GM12878 (cell line): ENCODE measurements at regions not wholly inside any gene's neighbourhood (a gene's known extent, or its start where the extent isn't known, plus 50 kb on each side); places are given as distances from the start of the nearest gene placed in this dataset.

Experiments
- ATAC-seq: fragments of 200-7000 bp; cut with Tn5 transposase; 3 replicates; pipeline ENCODE4 v1.9.1; 2020; ENCODE audit warnings: mild to moderate bottlenecking, moderate library complexity
- BruUV-seq: library from RNA; stranded (reverse); fragments of 400-500 nt; replicated peaks from 2 replicates; lab custom pipeline; 2021; lab: Mats Ljungman, UMichigan
- CTCF ChIA-PET: fragments of 300-600 bp; sonication (Branson Sonifier 250); formaldehyde crosslinking; extraction: SDS; loops from one replicate; lab custom pipeline; 2021; ENCODE audit warnings: inconsistent platforms; lab: Yijun Ruan, JAX
- POLR2A ChIA-PET: fragments of 350-600 bp; formaldehyde crosslinking; extraction: SDS; loops from one replicate; lab custom pipeline; 2021; ENCODE audit warnings: inconsistent platforms; lab: Charles Lee
- RAD21 ChIA-PET: fragments of 300-600 bp; sonication (Branson Sonifier 250); formaldehyde crosslinking; loops from one replicate; lab custom pipeline; 2023; ENCODE audit warnings: antibody characterized with exemption; ENCODE audit not compliant: unreplicated experiment; lab: Charles Lee
- SMC1A ChIA-PET: fragments of 300-600 bp; sonication (Branson Sonifier 250); formaldehyde crosslinking; loops from one replicate; lab custom pipeline; 2023; ENCODE audit not compliant: unreplicated experiment, uncharacterized antibody; lab: Charles Lee
- DNase-seq: peaks from one replicate; pipeline ENCODE4 v3.0.0-alpha.2; 2011; ENCODE audit warnings: low read depth, low spot score
- FAIRE-seq: peaks from 3 replicates; lab custom pipeline; 2011; peaks lifted over from hg19 to GRCh38; lab: Jason Lieb, UNC
- H2AFZ ChIP-seq: 2 replicates; pipeline ENCODE4 v1.6.0; 2011; ENCODE audit warnings: low read depth, low read length, control low read depth; ENCODE audit not compliant: control insufficient read depth
- H3K27ac ChIP-seq: 2 replicates; pipeline ENCODE4 v1.5.1; 2011; ENCODE audit warnings: control low read depth; ENCODE audit not compliant: control insufficient read depth, insufficient read depth
- H3K27me3 ChIP-seq, 2 experiments: replicated peaks in 1 of 2; 2 replicates each; pipeline versions ENCODE4 v1.6.0 to v1.6.1; 2011; ENCODE audit warnings: low read length in 1 of 2; ENCODE audit not compliant: control insufficient read depth in 2 of 2, insufficient read depth in 2 of 2
- H3K36me3 ChIP-seq, 2 experiments: 2 replicates each; pipeline ENCODE4 v1.5.1; 2011; ENCODE audit warnings: low read length in 1 of 2; ENCODE audit not compliant: control insufficient read depth in 2 of 2, insufficient read depth in 2 of 2
- H3K4me1 ChIP-seq: 2 replicates; pipeline ENCODE4 v1.6.1; 2011; ENCODE audit warnings: mild to moderate bottlenecking, low read length, moderate library complexity, mixed read lengths; ENCODE audit not compliant: control insufficient read depth, insufficient read depth
- H3K4me2 ChIP-seq: 2 replicates; pipeline ENCODE4 v1.6.0; 2011; ENCODE audit warnings: control low read depth; ENCODE audit not compliant: control insufficient read depth, insufficient read depth
- H3K4me3 ChIP-seq: fragments of 200-600 bp; sonication (generic); 2 replicates; pipeline ENCODE4 v1.5.1; 2016
- H3K79me2 ChIP-seq: 2 replicates; pipeline ENCODE4 v1.6.0; 2011; ENCODE audit warnings: low read length; ENCODE audit not compliant: control insufficient read depth, insufficient read depth
- H3K9ac ChIP-seq: 2 replicates; pipeline ENCODE4 v1.8.0; 2011; ENCODE audit warnings: low read length, control low read depth, mixed read lengths; ENCODE audit not compliant: control insufficient read depth, insufficient read depth
- H3K9me3 ChIP-seq: replicated peaks from 3 replicates; pipeline ENCODE4 v1.5.1; 2011; ENCODE audit warnings: mild to moderate bottlenecking, low read length; ENCODE audit not compliant: control insufficient read depth, insufficient read depth
- H4K20me1 ChIP-seq: 2 replicates; pipeline ENCODE4 v1.6.0; 2011; ENCODE audit not compliant: control insufficient read depth, insufficient read depth
- CBX3 ChIP-seq: fragments of 200-600 bp; sonication (generic); IDR thresholded peaks from 2 replicates; pipeline ENCODE4 v1.6.1; 2016; ENCODE audit warnings: low read depth, borderline replicate concordance
- CEBPB ChIP-seq, 2 experiments: fragments of 150-350 bp in 1 of 2; IDR thresholded peaks; 2 replicates each; pipeline ENCODE4 v1.6.1; 2012 to 2014; ENCODE audit warnings: low read depth in 2 of 2, low read length in 2 of 2, borderline replicate concordance in 1 of 2, inconsistent platforms in 1 of 2
- E2F4 ChIP-seq: IDR thresholded peaks from 2 replicates; pipeline ENCODE4 v1.6.1; 2012; ENCODE audit warnings: low read depth, low read length, improper control_type of control experiment
- JUND ChIP-seq: IDR thresholded peaks from 2 replicates; pipeline ENCODE4 v1.6.1; 2012; ENCODE audit warnings: low read depth, mild to moderate bottlenecking, low read length, improper control_type of control experiment, moderate library complexity
- KDM1A ChIP-seq: fragments of 200-600 bp; sonication (generic); IDR thresholded peaks from 2 replicates; pipeline ENCODE4 v1.6.1; 2016; ENCODE audit warnings: borderline replicate concordance
- NFYB ChIP-seq: IDR thresholded peaks from 2 replicates; pipeline ENCODE4 v1.6.1; 2011; ENCODE audit warnings: low read depth, mild to moderate bottlenecking, low read length, improper control_type of control experiment, moderate library complexity; ENCODE audit not compliant: insufficient read depth
- NRF1 ChIP-seq: conservative IDR thresholded peaks from 2 replicates; pipeline ENCODE4 v1.6.1; 2011; ENCODE audit warnings: mild to moderate bottlenecking, low read depth, low read length, improper control_type of control experiment
- PBX3 ChIP-seq: IDR thresholded peaks from 2 replicates; pipeline ENCODE4 v1.6.1; 2011; ENCODE audit warnings: mild to moderate bottlenecking, low read depth, low read length, moderate library complexity; ENCODE audit not compliant: insufficient replicate concordance
- PKNOX1 ChIP-seq: fragments of 450-650 bp; IDR thresholded peaks from 2 replicates; pipeline ENCODE4 v1.6.1; 2016; ENCODE audit warnings: mild to moderate bottlenecking
- RAD21 ChIP-seq: IDR thresholded peaks from 2 replicates; pipeline ENCODE4 v1.6.1; 2011; ENCODE audit warnings: mild to moderate bottlenecking, low read depth, low read length, moderate library complexity; ENCODE audit not compliant: insufficient read depth
- RELB ChIP-seq: fragments of 450-650 bp; IDR thresholded peaks from 2 replicates; pipeline ENCODE4 v1.6.1; 2017; ENCODE audit warnings: low read depth, mild to moderate bottlenecking, moderate library complexity
- SMAD1 ChIP-seq: fragments of 450-650 bp; IDR thresholded peaks from 2 replicates; pipeline ENCODE4 v1.6.1; 2018; ENCODE audit warnings: mild to moderate bottlenecking, low read depth; ENCODE audit not compliant: partially characterized antibody
- ZNF687 ChIP-seq: fragments of 450-650 bp; IDR thresholded peaks from 2 replicates; pipeline ENCODE4 v1.6.1; 2017; ENCODE audit warnings: mild to moderate bottlenecking, moderate library complexity
- WGBS: methylation state at CpG from one replicate; pipeline ENCODE4 v1.1.6; 2016; ENCODE audit warnings: low lambda C conversion rate; ENCODE audit not compliant: insufficient replicate concordance, insufficient coverage; ENCODE audit errors: missing lambda C conversion rate; 5-methylcytosine and 5-hydroxymethylcytosine counted together
- in situ Hi-C: fragments of 300-500 bp; cut with MboI; formaldehyde crosslinking; loops from 9 replicates; pipeline ENCODE4 v1.14.3; 2018; ENCODE audit warnings: mixed read lengths
- intact Hi-C: fragments of 100-400 bp; cut with micrococcal nuclease; formaldehyde crosslinking; loops from one replicate; pipeline ENCODE4 v1.14.2; 2022; ENCODE audit not compliant: unreplicated experiment

- peak; percentile 24; the same call in 1 of the 2 replicates for TF ChIP-seq RAD21
- TF ChIP-seq, all 136 proteins: peak for 3
Observed at GRCh38 chr9:24245988-24246387, 299.7 kb downstream of the IZUMO3 start (continued).

GRCh38 chr9:24242576-24242975 is 303.1 kb downstream of the IZUMO3 start:
- Histone ChIP-seq H3K4me2 (no peak overlapping the region), H3K9ac (no peak overlapping the region), H3K4me3 (no peak overlapping the region), H3K36me3 (no peaks in the 10 kb centered on the region), H3K9me3 (no peaks in the 10 kb centered on the region), H4K20me1 (no peaks in the 10 kb centered on the region), H2AFZ (no peak overlapping the region), H3K27ac (no peak overlapping the region), H3K79me2 (no peaks in the 10 kb centered on the region), H3K27me3 (no peaks in the 10 kb centered on the region), H3K4me1 (no peaks in the 10 kb centered on the region)
- RAD21 ChIA-PET, result no interaction called here
- POLR2A ChIA-PET, result no interaction called here
- CTCF ChIA-PET, result no interaction called here
- BruUV-seq, result no TSS peak
- DNase-seq (no peak), FAIRE-seq (no peak), ATAC-seq (no peak)
- intact Hi-C loops (no loop called here), in situ Hi-C loops (no loop called here)
- SMC1A ChIA-PET, result no interaction called here
- WGBS, result 7% methylated on average over 3 of the region's 3 CpGs
- TF ChIP-seq CEBPB (IDR thresholded peaks at IDR 0.05; ENCODE audit: borderline replicate concordance in 1 of 2, low read depth in 2 of 2, low read length in 2 of 2) (no peak), ZNF687 (no peak), RELB (no peak), PBX3 (no peak), SMAD1 (no peak), E2F4 (no peak), KDM1A (no peak), PKNOX1 (no peak), NFYB (no peak), JUND (no peak), CBX3 (no peak), NRF1 (no peak)
